Adrenal gland (tissue), 9 donors: ENCODE measurements at regions not wholly inside any gene's neighbourhood (a gene's known extent, or its start where the extent isn't known, plus 50 kb on each side); places are given as distances from the start of the nearest gene placed in this dataset.

Source experiments
- DNase-seq, 7 donors: peaks; one replicate each; pipeline ENCODE4 v3.0.0-alpha.2; 2019 to 2020
- H3K27ac ChIP-seq, 5 donors: fragments of 200-600 bp; sonication (generic) in 4 of 5; 1 replicate in 3 of 5; 2 replicates in 2 of 5; pipeline versions ENCODE4 v1.5.1 to v1.8.0; 2016 to 2020; ENCODE audit warnings: mild to moderate bottlenecking in 1 of 5
- H3K27me3 ChIP-seq: fragments of 200-600 bp; 2 replicates; pipeline ENCODE4 v1.8.0; 2021
- H3K36me3 ChIP-seq, 2 donors: fragments of 200-600 bp; replicated peaks in 1 of 2; 1 replicate in 1 of 2; 2 replicates in 1 of 2; pipeline versions ENCODE4 v1.5.1 to v1.8.0; 2018 to 2022
- H3K4me1 ChIP-seq, 2 donors: fragments of 200-600 bp; replicated peaks in 1 of 2; 1 replicate in 1 of 2; 2 replicates in 1 of 2; pipeline versions ENCODE4 v1.5.1 to v1.8.0; 2018 to 2021
- H3K4me3 ChIP-seq, 4 donors: fragments of 200-600 bp; sonication (generic) in 3 of 4; one replicate each; pipeline ENCODE4 v1.5.1; 2016 to 2018
- H3K9me3 ChIP-seq, 3 donors: fragments of 200-600 bp; sonication (generic) in 1 of 3; replicated peaks in 1 of 3; 1 replicate in 2 of 3; 2 replicates in 1 of 3; pipeline versions ENCODE4 v1.5.1 to v1.8.0; 2016 to 2021
- POLR2A ChIP-seq, 2 donors: fragments of 450-650 bp; IDR thresholded peaks; one replicate each; pipeline ENCODE4 v1.6.1; 2017; ENCODE audit warnings: antibody characterized with exemption in 2 of 2, mild to moderate bottlenecking in 2 of 2, moderate library complexity in 1 of 2
- WGBS, 4 donors: extraction: QIAGEN DNeasy Blood & Tissue Kit in 2 of 4; methylation state at CpG; one replicate each; pipeline versions ENCODE4 v1.1.5 to v1.1.7; 2013 to 2017; 5-methylcytosine and 5-hydroxymethylcytosine counted together
- intact Hi-C, 2 donors: fragments of 100-400 bp; cut with DNase I; formaldehyde crosslinking; loops; one replicate each; pipeline versions ENCODE4 v1.14.1 to v1.15.0; 2022 to 2023
- TF ChIP-seq, protein P1 (sequence below), 6 experiments: fragments of 450-650 bp in 4 of 6; fragments of 200-600 bp in 2 of 6; sonication (generic) in 1 of 6; IDR thresholded peaks; 1 replicate in 5 of 6; 2 replicates in 1 of 6; pipeline versions ENCODE4 v1.5.1 to v1.8.0; 2016 to 2021; ENCODE audit warnings: antibody characterized with exemption in 6 of 6, mild to moderate bottlenecking in 2 of 6, moderate library complexity in 1 of 6
- donor health status: healthy with polysubstance abuse.
- donor health status: Bipolar disorder and iron deficiency.
- donor health status: DM: yes; HTN: yes; CAD: no.
- donor health status: DM: no; HTN: no; CAD: no.
- donor health status: DM: no; HTN: no; CAD: no.

DNA sequence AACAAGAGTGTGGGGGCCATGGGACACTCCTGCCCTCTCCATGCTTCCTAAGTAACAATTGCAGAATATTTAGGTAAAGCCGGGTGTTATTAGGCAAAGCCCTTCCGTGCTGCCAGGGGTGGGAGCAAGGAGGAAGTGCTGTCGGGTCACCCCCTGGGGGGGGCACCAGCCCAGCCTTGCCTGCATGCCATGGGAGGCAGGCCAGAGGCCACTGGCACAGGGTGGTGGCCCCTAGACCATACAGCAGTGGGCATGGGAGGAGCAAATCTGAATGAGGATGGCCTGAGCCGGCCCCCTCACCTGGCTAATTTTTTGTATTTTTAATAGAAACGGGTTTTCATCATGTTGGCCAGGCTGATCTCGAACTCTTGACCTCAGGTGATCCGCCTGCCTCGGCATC is 355.7 kb upstream of the CDH8 start:
- DNase-seq = no peak
- TF ChIP-seq POLR2A (IDR thresholded peaks at IDR 0.05) = no peak
- TF ChIP-seq, protein P1, sequence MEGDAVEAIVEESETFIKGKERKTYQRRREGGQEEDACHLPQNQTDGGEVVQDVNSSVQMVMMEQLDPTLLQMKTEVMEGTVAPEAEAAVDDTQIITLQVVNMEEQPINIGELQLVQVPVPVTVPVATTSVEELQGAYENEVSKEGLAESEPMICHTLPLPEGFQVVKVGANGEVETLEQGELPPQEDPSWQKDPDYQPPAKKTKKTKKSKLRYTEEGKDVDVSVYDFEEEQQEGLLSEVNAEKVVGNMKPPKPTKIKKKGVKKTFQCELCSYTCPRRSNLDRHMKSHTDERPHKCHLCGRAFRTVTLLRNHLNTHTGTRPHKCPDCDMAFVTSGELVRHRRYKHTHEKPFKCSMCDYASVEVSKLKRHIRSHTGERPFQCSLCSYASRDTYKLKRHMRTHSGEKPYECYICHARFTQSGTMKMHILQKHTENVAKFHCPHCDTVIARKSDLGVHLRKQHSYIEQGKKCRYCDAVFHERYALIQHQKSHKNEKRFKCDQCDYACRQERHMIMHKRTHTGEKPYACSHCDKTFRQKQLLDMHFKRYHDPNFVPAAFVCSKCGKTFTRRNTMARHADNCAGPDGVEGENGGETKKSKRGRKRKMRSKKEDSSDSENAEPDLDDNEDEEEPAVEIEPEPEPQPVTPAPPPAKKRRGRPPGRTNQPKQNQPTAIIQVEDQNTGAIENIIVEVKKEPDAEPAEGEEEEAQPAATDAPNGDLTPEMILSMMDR (IDR thresholded peaks at IDR 0.05) = no peak
- intact Hi-C loops = no loop called here
- Histone ChIP-seq H3K9me3 (no peaks in the 10 kb centered on the region), H3K4me1 (no peaks in the 10 kb centered on the region), H3K27me3 (no peaks in the 10 kb centered on the region), H3K36me3 (no peaks in the 10 kb centered on the region), H3K4me3 (no peak overlapping the region), H3K27ac (no peak overlapping the region)
- 91 to 94% (median 93%) methylated on average over 7 to 8 of the region's 8 CpGs for WGBS, 4 donors

DNA sequence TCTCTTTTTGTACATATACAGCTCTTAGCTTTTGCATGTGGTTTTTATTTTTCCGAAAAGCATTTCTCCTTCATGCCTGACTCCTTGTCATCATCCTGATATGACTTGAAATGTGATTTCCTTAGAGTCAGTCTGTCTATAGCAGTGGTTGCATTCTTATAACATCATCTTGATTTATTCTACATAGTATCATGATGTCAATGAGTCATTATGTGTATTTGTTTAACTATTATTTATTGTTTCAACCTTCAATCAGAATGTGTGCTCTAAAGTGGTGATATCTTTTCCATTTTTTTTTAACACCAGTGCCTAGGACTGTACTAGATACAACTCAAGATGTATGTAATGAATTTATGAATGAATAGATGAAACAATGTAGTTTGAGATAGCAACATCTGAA is 354.9 kb upstream of the CDH8 start:
- intact Hi-C loops = no loop called here
- Histone ChIP-seq H3K4me3 (no peak overlapping the region), H3K27me3 (no peaks in the 10 kb centered on the region), H3K9me3 (no peaks in the 10 kb centered on the region), H3K36me3 (no peaks in the 10 kb centered on the region), H3K27ac (no peak overlapping the region), H3K4me1 (no peaks in the 10 kb centered on the region)
- no peak for DNase-seq
- TF ChIP-seq, protein P1 (IDR thresholded peaks at IDR 0.05) = no peak
- TF ChIP-seq POLR2A (IDR thresholded peaks at IDR 0.05) = no peak
- WGBS, 4 donors = 50 to 74% (median 62%) methylated on average over 1 of the region's 1 CpG

DNA sequence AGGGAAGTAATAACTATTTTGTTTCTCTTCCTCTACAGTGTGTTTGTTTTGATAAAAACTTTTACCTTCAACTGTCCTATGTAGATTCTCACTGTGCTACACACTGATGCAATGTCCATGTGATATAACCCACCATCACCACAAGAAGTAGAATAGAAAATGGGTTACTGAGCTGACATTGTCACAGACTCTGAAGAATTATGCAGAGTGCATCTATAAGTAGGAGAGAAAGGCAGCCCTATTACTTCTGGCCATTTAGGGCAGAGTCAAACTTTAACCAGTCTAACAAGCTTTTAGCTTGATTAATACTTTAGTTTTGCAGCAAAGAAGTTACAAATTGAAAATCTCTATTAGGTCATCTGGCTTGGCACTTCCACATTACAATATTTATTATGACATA is 354.0 kb upstream of the CDH8 start:
- no peak for TF ChIP-seq POLR2A (IDR thresholded peaks at IDR 0.05)
- TF ChIP-seq, protein P1 (IDR thresholded peaks at IDR 0.05) = no peak
- intact Hi-C loops = no loop called here

DNA sequence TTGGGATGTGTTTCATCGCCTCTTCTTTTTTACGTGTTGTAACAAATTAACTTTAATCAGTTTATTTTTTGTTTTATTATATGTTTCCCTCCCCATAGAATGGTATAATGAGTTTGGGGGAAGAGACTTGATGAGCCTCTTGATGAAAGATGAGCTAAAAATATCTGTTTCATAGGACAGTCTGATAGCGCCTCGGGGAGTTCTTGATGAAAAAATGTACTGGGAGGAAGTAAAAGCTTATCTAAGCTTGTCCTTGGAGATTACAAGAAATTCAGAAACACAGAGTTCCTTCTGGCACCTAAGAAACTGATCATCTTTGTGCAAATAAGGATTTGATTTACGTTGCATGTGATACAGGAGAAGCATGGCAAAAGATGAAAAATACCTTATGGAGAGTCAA is 350.2 kb upstream of the CDH8 start:
- no peak overlapping the region for H3K27ac ChIP-seq
- no peak for DNase-seq
- no peak for TF ChIP-seq POLR2A (IDR thresholded peaks at IDR 0.05)
- TF ChIP-seq, protein P1 (IDR thresholded peaks at IDR 0.05) = no peak
- no peaks in the 10 kb centered on the region for H3K4me1 ChIP-seq
- WGBS, 4 donors = 41 to 52% (median 50%) methylated on average over 5 of the region's 5 CpGs
- no peaks in the 10 kb centered on the region for H3K36me3 ChIP-seq
- no peaks in the 10 kb centered on the region for H3K27me3 ChIP-seq
- no peaks in the 10 kb centered on the region for H3K9me3 ChIP-seq
- intact Hi-C loops = no loop called here
- no peak overlapping the region for H3K4me3 ChIP-seq

More for the DNA sequence above, 354.0 kb upstream of the CDH8 start:
- H3K4me1 ChIP-seq = no peaks in the 10 kb centered on the region
- H3K9me3 ChIP-seq = no peaks in the 10 kb centered on the region
- H3K36me3 ChIP-seq = no peaks in the 10 kb centered on the region
- H3K27ac ChIP-seq = no peak overlapping the region
- DNase-seq = no peak
- no peak overlapping the region for H3K4me3 ChIP-seq
- H3K27me3 ChIP-seq = no peaks in the 10 kb centered on the region
